Prostate gland (tissue), 2 donors: ENCODE measurements at regions not wholly inside any gene's neighbourhood (a gene's known extent, or its start where the extent isn't known, plus 50 kb on each side); places are given as distances from the start of the nearest gene placed in this dataset.

Experiments
- DNase-seq: peaks from one replicate; pipeline ENCODE4 v3.0.0-alpha.2; 2019; ENCODE audit warnings: low spot score
- H3K27ac ChIP-seq, 2 donors: fragments of 200-600 bp; sonication (generic); 2 replicates each; pipeline ENCODE4 v1.5.1; 2017 to 2019
- H3K27me3 ChIP-seq: fragments of 200-600 bp; sonication (generic); replicated peaks from 2 replicates; pipeline ENCODE4 v1.5.1; 2019; ENCODE audit not compliant: insufficient read depth
- H3K36me3 ChIP-seq, 2 donors: fragments of 200-600 bp; sonication (generic); 1 replicate in 1 of 2; 2 replicates in 1 of 2; pipeline versions ENCODE4 v1.5.1 to v1.8.1; 2017 to 2019
- H3K4me1 ChIP-seq: fragments of 200-600 bp; sonication (generic); replicated peaks from 2 replicates; pipeline ENCODE4 v1.5.1; 2019
- H3K4me3 ChIP-seq, 2 donors: fragments of 200-600 bp; sonication (generic); 2 replicates each; pipeline ENCODE4 v1.5.1; 2017 to 2019
- H3K9me3 ChIP-seq: fragments of 200-600 bp; sonication (generic); 2 replicates; pipeline ENCODE4 v1.5.1; 2017
- POLR2A ChIP-seq: fragments of 450-650 bp; IDR thresholded peaks from one replicate; pipeline ENCODE4 v1.6.1; 2016; ENCODE audit warnings: antibody characterized with exemption, mild to moderate bottlenecking
- POLR2AphosphoS5 ChIP-seq: sonication (generic); formaldehyde crosslinking; IDR thresholded peaks from one replicate; pipeline ENCODE4 v1.6.1; 2017; ENCODE audit warnings: antibody characterized with exemption
- WGBS: methylation state at CpG from one replicate; pipeline ENCODE4 v1.1.5; 2018; 5-methylcytosine and 5-hydroxymethylcytosine counted together
- intact Hi-C: fragments of 100-400 bp; cut with DNase I; formaldehyde crosslinking; loops from one replicate; pipeline ENCODE4 v1.14.2; 2022
- TF ChIP-seq, protein P1 (sequence below), 4 experiments: fragments of 200-600 bp in 2 of 4; fragments of 450-650 bp in 2 of 4; sonication (generic) in 2 of 4; IDR thresholded peaks; 1 replicate in 3 of 4; 2 replicates in 1 of 4; pipeline ENCODE4 v1.5.1; 2016 to 2019; ENCODE audit warnings: antibody characterized with exemption in 4 of 4, mild to moderate bottlenecking in 2 of 4, moderate library complexity in 2 of 4

DNA sequence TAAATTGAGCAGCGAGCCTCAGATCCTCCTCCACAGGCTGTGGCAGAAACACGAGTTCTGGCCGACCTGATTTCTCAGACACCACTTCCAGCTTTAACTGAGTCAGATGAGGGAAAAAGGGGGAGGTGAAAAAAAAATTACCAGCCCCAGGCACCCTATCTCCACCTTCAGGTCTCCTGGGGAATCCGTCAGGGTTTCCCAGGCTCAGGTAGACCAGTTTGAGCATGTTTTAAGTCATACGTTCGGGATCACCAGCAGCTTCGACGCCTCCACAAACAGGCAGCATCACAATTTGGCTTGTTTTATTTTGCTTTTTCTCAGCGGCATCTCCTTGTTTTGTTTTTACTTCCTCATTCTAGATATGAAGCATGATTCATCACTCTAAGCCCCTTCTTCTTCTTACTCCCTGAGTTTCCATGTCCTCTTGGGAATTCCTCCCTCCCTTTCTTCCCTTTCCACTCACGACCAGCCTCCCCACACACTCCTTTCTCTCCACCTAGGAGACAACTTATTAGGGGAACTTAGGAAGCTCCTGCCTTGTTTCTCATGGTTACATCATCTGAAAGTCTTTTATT is 190.1 kb downstream of the ZNF621 start:
- no peak overlapping the region for H3K27ac ChIP-seq
- no peaks in the 10 kb centered on the region for H3K36me3 ChIP-seq
- no peak for DNase-seq
- H3K4me1 ChIP-seq, result no peaks in the 10 kb centered on the region
- H3K4me3 ChIP-seq, result no peak overlapping the region
- no peaks in the 10 kb centered on the region for H3K27me3 ChIP-seq
- no peak for TF ChIP-seq POLR2A
- TF ChIP-seq POLR2AphosphoS5, result no peak
- TF ChIP-seq, protein P1, sequence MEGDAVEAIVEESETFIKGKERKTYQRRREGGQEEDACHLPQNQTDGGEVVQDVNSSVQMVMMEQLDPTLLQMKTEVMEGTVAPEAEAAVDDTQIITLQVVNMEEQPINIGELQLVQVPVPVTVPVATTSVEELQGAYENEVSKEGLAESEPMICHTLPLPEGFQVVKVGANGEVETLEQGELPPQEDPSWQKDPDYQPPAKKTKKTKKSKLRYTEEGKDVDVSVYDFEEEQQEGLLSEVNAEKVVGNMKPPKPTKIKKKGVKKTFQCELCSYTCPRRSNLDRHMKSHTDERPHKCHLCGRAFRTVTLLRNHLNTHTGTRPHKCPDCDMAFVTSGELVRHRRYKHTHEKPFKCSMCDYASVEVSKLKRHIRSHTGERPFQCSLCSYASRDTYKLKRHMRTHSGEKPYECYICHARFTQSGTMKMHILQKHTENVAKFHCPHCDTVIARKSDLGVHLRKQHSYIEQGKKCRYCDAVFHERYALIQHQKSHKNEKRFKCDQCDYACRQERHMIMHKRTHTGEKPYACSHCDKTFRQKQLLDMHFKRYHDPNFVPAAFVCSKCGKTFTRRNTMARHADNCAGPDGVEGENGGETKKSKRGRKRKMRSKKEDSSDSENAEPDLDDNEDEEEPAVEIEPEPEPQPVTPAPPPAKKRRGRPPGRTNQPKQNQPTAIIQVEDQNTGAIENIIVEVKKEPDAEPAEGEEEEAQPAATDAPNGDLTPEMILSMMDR (IDR thresholded peaks at IDR 0.05), result no peak
- intact Hi-C loops, result loop anchor here (10.0 kb wide), 2 partner anchors 480 to 1000 kb away; partner anchors contain the start of gene CTNNB1
- no peaks in the 10 kb centered on the region for H3K9me3 ChIP-seq
- 78% methylated on average over 10 of the region's 10 CpGs for WGBS

DNA sequence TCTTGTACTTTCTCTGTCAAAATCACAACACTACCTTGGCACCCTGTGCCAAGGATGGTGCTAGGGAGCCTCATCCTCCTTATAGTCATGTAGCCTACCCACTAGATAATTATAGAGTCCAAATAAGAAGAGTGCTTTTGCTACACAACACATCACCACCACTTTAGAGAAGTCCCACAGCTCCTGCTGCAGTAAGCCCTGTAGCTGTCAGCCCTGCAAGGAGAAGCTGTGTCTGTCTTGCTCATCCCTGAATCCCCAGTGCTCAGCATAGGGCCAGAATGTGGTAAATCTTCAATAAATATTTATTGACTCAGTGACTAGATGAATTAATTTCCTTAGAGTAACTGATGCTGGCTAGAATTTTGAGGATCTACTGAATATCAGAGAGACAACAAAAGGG is 190.8 kb downstream of the ZNF621 start:
- Histone ChIP-seq H3K9me3 (no peaks in the 10 kb centered on the region), H3K36me3 (no peaks in the 10 kb centered on the region), H3K27ac (no peak overlapping the region), H3K4me3 (no peak overlapping the region), H3K4me1 (no peaks in the 10 kb centered on the region), H3K27me3 (no peaks in the 10 kb centered on the region)
- intact Hi-C loops, result loop anchor here (10.0 kb wide), 2 partner anchors 479 to 999 kb away; partner anchors contain the start of gene CTNNB1
- no peak for DNase-seq
- TF ChIP-seq POLR2A, result no peak
- TF ChIP-seq, protein P1 (IDR thresholded peaks at IDR 0.05), result no peak

DNA sequence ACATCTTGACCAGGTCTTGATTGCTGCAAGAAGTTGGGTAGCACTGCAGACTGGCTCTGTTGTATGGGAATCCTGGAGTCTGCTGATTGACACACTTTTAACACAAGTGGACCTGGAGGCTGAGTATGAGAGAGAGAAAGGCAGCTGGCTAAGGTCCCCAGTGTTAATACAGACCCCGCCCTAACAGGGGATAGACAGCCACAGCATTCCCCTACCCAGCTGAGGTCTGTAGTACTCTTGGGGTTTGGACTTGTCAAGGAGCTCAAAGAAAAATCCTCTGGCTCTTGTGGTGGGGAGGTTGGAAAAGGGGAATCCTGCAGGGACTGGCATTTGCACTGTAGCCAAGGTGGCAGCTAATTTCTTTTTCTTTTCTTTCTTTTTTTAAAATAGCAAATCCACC is 192.7 kb downstream of the ZNF621 start:
- WGBS, result 94% methylated on average over 1 of the region's 1 CpG
- H3K9me3 ChIP-seq, result no peaks in the 10 kb centered on the region
- H3K36me3 ChIP-seq, result no peaks in the 10 kb centered on the region
- TF ChIP-seq POLR2AphosphoS5 (no peak), POLR2A (no peak)
- TF ChIP-seq, protein P1 (IDR thresholded peaks at IDR 0.05), result no peak
- H3K4me3 ChIP-seq, result no peak overlapping the region
- H3K27ac ChIP-seq, result no peak overlapping the region
- intact Hi-C loops, result loop anchor here (10.0 kb wide), 2 partner anchors 477 to 997 kb away; partner anchors contain the start of gene CTNNB1
- DNase-seq, result no peak
- no peaks in the 10 kb centered on the region for H3K27me3 ChIP-seq
- H3K4me1 ChIP-seq, result no peaks in the 10 kb centered on the region

DNA sequence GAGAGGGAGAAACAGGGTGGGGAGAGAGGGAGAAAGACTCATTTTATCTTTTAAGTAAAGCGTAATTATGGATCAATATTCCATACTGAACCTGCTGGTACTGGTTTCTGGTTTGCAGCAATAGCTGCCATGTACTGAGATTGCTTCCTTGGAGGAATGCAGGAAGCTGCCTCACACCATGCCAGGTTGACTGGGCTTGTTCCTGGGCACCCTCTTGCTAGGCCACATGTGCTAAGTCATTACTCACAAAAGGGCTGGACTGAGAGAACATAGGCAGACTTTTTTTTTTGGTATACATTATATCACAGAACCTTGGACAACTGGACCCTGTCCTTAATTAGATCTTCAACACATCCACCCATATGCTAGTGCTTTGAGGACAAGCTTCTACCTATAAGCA is 193.4 kb downstream of the ZNF621 start:
- Histone ChIP-seq H3K27ac (no peak overlapping the region), H3K27me3 (no peaks in the 10 kb centered on the region), H3K4me3 (no peak overlapping the region), H3K36me3 (no peaks in the 10 kb centered on the region), H3K4me1 (no peaks in the 10 kb centered on the region), H3K9me3 (no peaks in the 10 kb centered on the region)
- TF ChIP-seq, protein P1 (IDR thresholded peaks at IDR 0.05), result no peak
- no peak for TF ChIP-seq POLR2A
- TF ChIP-seq POLR2AphosphoS5, result no peak
- 97% methylated on average over 1 of the region's 1 CpG for WGBS
- intact Hi-C loops, result loop anchor here (10.0 kb wide), 2 partner anchors 477 to 997 kb away; partner anchors contain the start of gene CTNNB1
- DNase-seq, result no peak

DNA sequence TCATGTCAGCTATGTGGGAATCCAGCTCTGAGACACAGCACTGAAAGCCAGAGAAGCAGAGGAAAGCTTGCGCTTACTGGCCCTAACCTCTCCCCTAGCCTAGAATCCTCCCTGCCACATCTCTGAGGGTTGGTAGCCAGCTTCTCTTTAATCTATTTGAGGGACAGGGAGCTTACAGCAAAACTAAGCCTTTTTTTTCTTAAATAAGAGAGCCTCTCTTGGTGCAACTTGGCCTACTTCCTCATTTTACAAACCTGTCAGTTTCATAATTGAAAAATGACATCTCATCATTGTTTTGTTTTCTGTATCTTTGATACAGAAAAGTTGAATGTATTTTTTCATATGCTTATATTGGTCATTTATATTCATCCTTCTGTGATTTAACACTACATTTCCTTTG is 193.9 kb downstream of the ZNF621 start:
- H3K36me3 ChIP-seq, result no peaks in the 10 kb centered on the region
- intact Hi-C loops, result loop anchor here (10.0 kb wide), 2 partner anchors 476 to 996 kb away; partner anchors contain the start of gene CTNNB1
- TF ChIP-seq POLR2A, result no peak
- TF ChIP-seq POLR2AphosphoS5, result no peak
- TF ChIP-seq, protein P1 (IDR thresholded peaks at IDR 0.05), result no peak
- no peak for DNase-seq
- no peaks in the 10 kb centered on the region for H3K27me3 ChIP-seq
- no peaks in the 10 kb centered on the region for H3K9me3 ChIP-seq
- no peak overlapping the region for H3K4me3 ChIP-seq
- no peak overlapping the region for H3K27ac ChIP-seq
- 74% methylated on average over 1 of the region's 1 CpG for WGBS
- H3K4me1 ChIP-seq, result no peaks in the 10 kb centered on the region
